Heart left ventricle (tissue), 13 donors: ENCODE measurements at regions not wholly inside any gene's neighbourhood (a gene's known extent, or its start where the extent isn't known, plus 50 kb on each side); places are given as distances from the start of the nearest gene placed in this dataset.

Experiments
- CTCF ChIP-seq, 12 donors: fragments of 200-600 bp; sonication (generic) in 4 of 12; IDR thresholded peaks; one replicate each; pipeline versions ENCODE4 v1.5.0 to v1.8.0; 2018 to 2022; ENCODE audit warnings: antibody characterized with exemption in 12 of 12, mild to moderate bottlenecking in 5 of 12
- POLR2A ChIP-seq, 2 donors: fragments of 450-650 bp; IDR thresholded peaks; one replicate each; pipeline ENCODE4 v1.6.1; 2017; ENCODE audit warnings: antibody characterized with exemption in 2 of 2, mild to moderate bottlenecking in 2 of 2, moderate library complexity in 2 of 2
- donor health status: ischemic (EF 13 %, LVEDD 7.1; RV severe dilation, severe dysfunction).
- donor health status: DM: no; HTN: yes; CAD: no.
- donor health status: DM: no; HTN: no; CAD: no.
- donor health status: ischemic (EF 25% LVEDD 6.9; RV normal size, moderate dysfunction).
- donor health status: ischemic (EF 25% LVEDD 5.7; RV mildly dilated, moderate dysfunction).
- donor health status: ischemic (EF 35%, LVEDD 5.7; RV mildly dilated, moderate dysfunction).
- donor health status: nonischemic (EF 11% LVEDD 7.7; RV severe dilation, severe dysfunction).
- donor health status: DM: yes; HTN: yes; CAD: no.
- donor health status: PGD.
- donor health status: ischemic (EF 29% LVEDD 5.4; RV normal size, mild dysfunction).
- donor health status: nonischemic (EF 23%, LVEDD 6.1; RV moderate dilation, normal function).

DNA sequence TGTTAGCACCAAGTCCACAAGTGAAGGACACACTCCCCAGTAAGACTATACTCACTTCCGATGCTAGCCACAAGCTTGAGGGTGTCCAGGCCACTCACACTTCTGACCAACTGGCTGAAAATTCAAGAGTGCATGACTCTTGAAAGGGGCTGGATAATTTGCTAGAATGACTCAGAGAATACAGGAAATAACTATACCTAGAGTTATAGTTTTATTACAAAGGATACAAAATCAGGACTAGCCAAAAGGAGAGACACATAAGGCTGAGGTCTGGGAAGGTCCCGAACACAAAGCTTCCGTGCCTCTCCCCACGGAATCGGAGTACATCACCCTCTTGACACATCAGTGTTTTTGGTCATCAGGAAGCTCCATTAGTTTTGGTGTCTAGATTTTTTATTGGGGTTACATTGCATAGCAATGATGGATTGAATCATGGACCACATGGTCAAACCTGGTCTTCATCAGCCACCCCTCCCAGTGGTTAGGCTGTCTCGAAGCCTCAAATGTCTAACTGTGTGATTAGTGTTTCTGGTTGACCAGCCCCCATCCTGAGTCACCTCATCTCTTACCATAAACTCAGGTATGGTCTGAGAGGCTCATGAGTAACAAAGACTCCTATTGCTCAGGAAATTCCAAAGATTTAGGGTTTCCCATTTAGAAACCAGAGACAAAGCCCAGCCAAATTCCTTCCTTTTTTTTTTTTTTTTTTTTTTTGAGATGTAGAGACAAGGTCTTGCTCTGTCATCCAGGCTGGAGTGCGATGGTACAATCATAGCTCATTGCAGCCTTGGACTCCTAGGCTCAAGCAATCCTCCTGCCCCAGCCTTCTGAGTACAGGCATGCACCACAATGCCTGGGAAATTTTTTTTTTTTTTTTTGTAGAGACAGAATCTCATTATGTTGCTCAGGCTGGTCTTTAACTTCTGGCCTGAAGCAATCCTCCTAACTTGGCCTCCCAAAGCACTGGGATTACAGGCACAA is 472.0 kb upstream of the TBX3 start:
- TF ChIP-seq CTCF (IDR thresholded peaks at IDR 0.05) (no peak), POLR2A (IDR thresholded peaks at IDR 0.05) (no peak)
